ENCODE measurements at regions not wholly inside any gene's neighbourhood (a gene's known extent, or its start where the extent isn't known, plus 50 kb on each side); places are given as distances from the start of the nearest gene placed in this dataset.
"Not testable (repeated sequence)": the region's sequence is repeated elsewhere in the genome, so short reads cannot be mapped to it uniquely, and the experiment has no call there.

DNA sequence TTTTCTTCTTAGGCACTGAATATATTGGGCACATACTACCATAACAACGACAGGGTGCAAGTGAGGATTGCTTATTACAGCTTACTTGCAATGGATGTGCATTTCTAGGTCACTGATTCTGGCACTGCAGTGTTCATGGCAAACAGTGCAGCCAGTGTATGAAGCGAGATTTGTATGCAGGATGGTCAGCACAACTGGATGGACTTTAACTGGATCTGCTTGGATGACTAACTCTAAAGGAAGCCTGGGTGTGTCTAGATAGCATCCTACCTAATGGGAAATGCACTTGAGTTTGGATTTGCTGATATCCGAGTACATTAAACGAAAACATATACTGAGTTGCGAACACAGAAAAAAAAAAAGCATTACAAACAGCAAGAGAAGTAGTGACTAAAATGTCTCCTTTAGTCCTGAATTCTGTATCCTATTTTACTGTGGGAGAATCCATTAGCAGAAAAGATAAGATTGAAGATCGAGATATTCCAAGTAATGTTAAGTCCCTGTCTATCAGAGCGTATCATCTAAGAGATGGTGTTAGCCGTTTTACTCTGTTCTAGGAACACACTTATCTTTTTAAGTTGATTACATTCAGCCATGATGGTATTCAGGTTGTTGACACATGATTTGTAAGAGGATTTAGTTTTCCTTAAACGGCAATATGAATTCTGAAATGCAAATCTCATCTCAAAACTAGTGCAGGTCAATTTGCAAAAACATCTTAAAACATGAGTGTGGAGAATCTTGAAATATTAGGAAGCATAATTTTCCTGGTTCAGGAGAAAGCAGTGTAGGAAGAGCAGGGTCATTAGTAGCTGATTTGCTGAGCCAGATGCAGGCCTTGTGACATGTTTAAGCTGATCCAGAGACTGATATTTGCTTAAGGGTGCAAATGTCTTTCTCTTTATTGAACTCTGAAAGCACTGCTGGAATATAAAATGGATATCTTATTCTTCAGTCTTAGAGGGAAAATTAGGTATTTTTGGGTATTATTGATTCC, 142.6 kb upstream of the CPHXL start:
- DNase-seq = no peak
- no peaks in the 10 kb centered on the region for H3K9me3 ChIP-seq (ENCODE audit: control insufficient read depth, low read depth, low read length)
- no peaks in the 10 kb centered on the region for H3K36me3 ChIP-seq (ENCODE audit: control insufficient read depth, insufficient read depth, low read length)
- H3K4me3 ChIP-seq (ENCODE audit: low read length) = no peak overlapping the region
- no peak overlapping the region for H3K27ac ChIP-seq (ENCODE audit: low read length)
- no peaks in the 10 kb centered on the region for H3K4me1 ChIP-seq (ENCODE audit: control insufficient read depth, insufficient read depth, low read length)
- H3K27me3 ChIP-seq (ENCODE audit: control insufficient read depth, insufficient read depth, low read length) = no peaks in the 10 kb centered on the region
- 79% methylated on average over 4 of the region's 9 CpGs for WGBS (ENCODE audit: insufficient coverage, low lambda C conversion rate)

DNA sequence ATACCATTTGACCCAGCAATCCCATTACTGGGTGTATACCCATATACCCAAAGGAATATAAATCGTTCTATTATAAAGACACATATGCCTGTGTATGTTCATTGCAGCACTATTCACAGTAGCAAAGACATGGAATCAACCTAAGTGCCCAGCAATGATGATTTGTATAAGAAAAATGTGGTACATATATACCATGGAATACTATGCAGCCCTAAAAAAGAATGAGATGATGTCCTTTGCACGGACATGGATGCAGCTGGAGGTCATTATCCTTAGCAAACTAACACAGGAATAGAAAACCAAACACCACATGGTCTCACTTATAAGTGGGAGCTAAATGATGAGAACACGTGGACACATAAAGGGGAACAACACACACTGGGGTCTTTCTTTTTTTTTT, 155.0 kb upstream of the CPHXL start:
- H3K36me3 ChIP-seq (ENCODE audit: control insufficient read depth, insufficient read depth, low read length); DNase-seq; H3K4me3 ChIP-seq (ENCODE audit: low read length); H3K27me3 ChIP-seq (ENCODE audit: control insufficient read depth, insufficient read depth, low read length); H3K9me3 ChIP-seq (ENCODE audit: control insufficient read depth, low read depth, low read length); H3K27ac ChIP-seq (ENCODE audit: low read length); H3K4me1 ChIP-seq (ENCODE audit: control insufficient read depth, insufficient read depth, low read length): not testable (repeated sequence)
- 100% methylated on average over 1 of the region's 3 CpGs for WGBS (ENCODE audit: insufficient coverage, low lambda C conversion rate)

DNA sequence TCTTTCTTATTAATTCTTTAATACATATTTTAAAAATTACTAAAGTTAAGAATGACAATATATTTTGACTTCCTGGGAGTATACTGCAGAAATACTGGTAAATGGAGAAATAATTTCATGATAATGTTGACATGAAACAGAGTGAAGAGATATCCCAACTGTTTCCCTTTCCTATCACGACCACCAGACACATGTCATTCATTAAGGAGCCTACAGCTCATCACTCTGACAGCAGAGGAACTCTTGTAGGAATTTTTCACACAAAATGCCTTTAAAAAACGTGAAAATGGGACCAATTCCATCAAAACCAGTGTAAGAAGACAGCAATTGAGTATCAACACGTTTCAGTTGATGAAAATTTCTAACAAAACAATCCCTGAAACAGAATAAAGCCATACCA, 172.9 kb upstream of the CPHXL start:
- H3K27ac ChIP-seq (ENCODE audit: low read length) = no peak overlapping the region
- no peak for DNase-seq
- H3K27me3 ChIP-seq (ENCODE audit: control insufficient read depth, insufficient read depth, low read length) = no peaks in the 10 kb centered on the region
- 53% methylated on average over 2 of the region's 3 CpGs for WGBS (ENCODE audit: insufficient coverage, low lambda C conversion rate)
- H3K4me3 ChIP-seq (ENCODE audit: low read length) = no peak overlapping the region
- no peaks in the 10 kb centered on the region for H3K36me3 ChIP-seq (ENCODE audit: control insufficient read depth, insufficient read depth, low read length)
- H3K4me1 ChIP-seq (ENCODE audit: control insufficient read depth, insufficient read depth, low read length) = no peaks in the 10 kb centered on the region
- no peaks in the 10 kb centered on the region for H3K9me3 ChIP-seq (ENCODE audit: control insufficient read depth, low read depth, low read length)

DNA sequence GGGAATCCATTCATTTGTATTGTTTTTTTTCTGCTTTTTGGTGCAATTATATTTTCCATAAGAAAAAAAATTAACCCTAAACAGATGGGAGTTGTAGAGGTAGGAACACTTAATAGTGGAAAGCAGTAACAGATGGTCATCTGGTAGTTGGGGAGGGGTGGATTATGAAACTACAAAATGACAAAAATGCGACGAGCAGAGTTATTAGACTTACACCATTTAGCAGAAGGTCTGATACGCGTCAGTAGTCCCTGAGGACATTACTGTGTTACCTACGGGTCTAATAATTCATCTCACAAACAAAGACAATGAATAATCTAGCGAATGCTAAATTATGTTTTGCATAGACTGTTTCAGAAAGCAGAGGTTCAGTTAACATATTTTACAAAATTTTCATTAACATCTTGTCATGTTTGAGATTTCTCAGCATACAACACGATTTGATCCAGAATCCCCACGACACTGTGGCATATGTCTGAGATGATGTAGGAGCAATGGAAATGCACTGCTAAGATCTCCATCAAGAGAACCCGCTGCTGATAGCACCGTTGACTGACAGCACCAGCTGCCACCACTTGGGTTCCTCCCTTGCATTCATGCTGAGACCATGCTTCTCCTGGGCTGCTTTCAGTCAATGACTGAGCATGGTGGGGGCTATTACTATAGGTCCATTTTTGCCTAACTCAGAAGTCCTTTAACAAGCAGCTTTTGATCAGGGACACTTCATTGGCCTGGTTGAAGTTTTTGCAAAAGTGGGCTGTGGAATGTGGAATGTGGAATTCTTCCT, 182.2 kb upstream of the CPHXL start:
- Histone ChIP-seq H3K4me1 (ENCODE audit: control insufficient read depth, insufficient read depth, low read length) (no peaks in the 10 kb centered on the region), H3K36me3 (ENCODE audit: control insufficient read depth, insufficient read depth, low read length) (no peaks in the 10 kb centered on the region), H3K27ac (ENCODE audit: low read length) (no peak overlapping the region), H3K4me3 (ENCODE audit: low read length) (no peak overlapping the region), H3K27me3 (ENCODE audit: control insufficient read depth, insufficient read depth, low read length) (no peaks in the 10 kb centered on the region), H3K9me3 (ENCODE audit: control insufficient read depth, low read depth, low read length) (no peaks in the 10 kb centered on the region)
- no peak for DNase-seq
- WGBS (ENCODE audit: insufficient coverage, low lambda C conversion rate) = 95% methylated on average over 4 of the region's 10 CpGs

DNA sequence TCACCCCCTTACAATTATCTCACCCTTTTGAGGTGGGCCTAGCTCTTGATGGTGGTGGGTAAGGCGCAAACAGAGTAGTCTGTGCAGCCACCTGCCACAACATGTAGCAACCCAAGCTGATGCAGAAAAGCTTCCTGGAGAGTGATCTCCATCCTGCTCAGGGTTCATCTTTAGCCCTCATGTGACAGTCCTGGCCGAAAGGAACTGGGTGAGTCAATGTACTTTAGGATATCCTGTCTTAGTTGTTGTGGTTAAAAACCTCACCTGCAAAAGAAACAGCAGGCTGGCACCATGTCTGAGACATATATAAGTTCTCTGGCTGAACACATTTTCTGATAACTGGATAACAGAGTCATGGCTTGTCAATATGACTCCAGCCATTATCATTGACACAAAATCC, 183.5 kb upstream of the CPHXL start:
- DNase-seq = no peak
- Histone ChIP-seq H3K27me3 (ENCODE audit: control insufficient read depth, insufficient read depth, low read length) (no peaks in the 10 kb centered on the region), H3K4me3 (ENCODE audit: low read length) (no peak overlapping the region), H3K36me3 (ENCODE audit: control insufficient read depth, insufficient read depth, low read length) (no peaks in the 10 kb centered on the region), H3K4me1 (ENCODE audit: control insufficient read depth, insufficient read depth, low read length) (no peaks in the 10 kb centered on the region), H3K9me3 (ENCODE audit: control insufficient read depth, low read depth, low read length) (no peaks in the 10 kb centered on the region), H3K27ac (ENCODE audit: low read length) (no peak overlapping the region)
- no CpG with 5 or more reads among the region's 2 CpGs for WGBS (ENCODE audit: insufficient coverage, low lambda C conversion rate)

DNA sequence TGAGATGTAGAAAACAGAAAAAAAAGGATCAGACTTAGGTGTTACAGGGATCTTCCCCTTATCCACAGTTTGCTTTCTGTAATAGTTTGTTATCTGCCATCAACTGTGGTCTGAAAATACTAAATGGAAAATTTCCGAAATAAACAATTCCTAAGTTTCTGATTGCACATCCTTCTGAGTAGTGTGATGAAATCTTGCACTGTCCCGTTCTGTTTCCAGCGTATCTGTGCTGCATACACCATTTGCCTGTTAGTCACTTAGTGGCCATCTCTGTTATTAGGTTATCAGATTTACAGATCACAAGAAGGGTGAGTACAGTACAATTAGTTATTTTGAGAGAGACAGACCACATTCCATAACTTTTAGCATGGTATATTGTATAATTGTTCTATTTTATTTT, 185.6 kb upstream of the CPHXL start:
- 100% methylated on average over 1 of the region's 3 CpGs for WGBS (ENCODE audit: insufficient coverage, low lambda C conversion rate)
- DNase-seq = no peak
- H3K36me3 ChIP-seq (ENCODE audit: control insufficient read depth, insufficient read depth, low read length) = no peaks in the 10 kb centered on the region
- no peaks in the 10 kb centered on the region for H3K27me3 ChIP-seq (ENCODE audit: control insufficient read depth, insufficient read depth, low read length)
- H3K9me3 ChIP-seq (ENCODE audit: control insufficient read depth, low read depth, low read length) = no peaks in the 10 kb centered on the region
- H3K4me3 ChIP-seq (ENCODE audit: low read length) = no peak overlapping the region
- no peaks in the 10 kb centered on the region for H3K4me1 ChIP-seq (ENCODE audit: control insufficient read depth, insufficient read depth, low read length)
- no peak overlapping the region for H3K27ac ChIP-seq (ENCODE audit: low read length)

DNA sequence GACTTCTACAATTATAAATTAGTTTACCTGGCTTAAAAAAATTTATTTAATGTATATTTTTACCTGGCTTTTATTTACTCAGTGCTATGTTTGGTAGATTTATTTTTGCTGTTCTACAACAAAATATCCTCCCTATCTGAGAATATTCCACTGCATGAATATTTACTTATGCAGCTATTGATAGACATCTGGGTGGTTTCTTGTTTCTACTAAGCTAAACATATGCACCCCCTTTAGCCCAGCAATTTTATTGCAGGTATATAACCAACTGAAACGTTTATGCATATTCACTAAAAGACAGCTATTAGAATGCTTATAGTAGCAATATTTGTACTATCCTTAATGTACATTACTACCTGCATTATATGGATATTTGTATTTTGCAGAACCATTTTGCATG, 187.7 kb upstream of the CPHXL start:
- Histone ChIP-seq H3K27me3 (ENCODE audit: control insufficient read depth, insufficient read depth, low read length) (no peaks in the 10 kb centered on the region), H3K4me3 (ENCODE audit: low read length) (no peak overlapping the region), H3K4me1 (ENCODE audit: control insufficient read depth, insufficient read depth, low read length) (no peaks in the 10 kb centered on the region), H3K36me3 (ENCODE audit: control insufficient read depth, insufficient read depth, low read length) (no peaks in the 10 kb centered on the region), H3K9me3 (ENCODE audit: control insufficient read depth, low read depth, low read length) (no peaks in the 10 kb centered on the region), H3K27ac (ENCODE audit: low read length) (no peak overlapping the region)
- DNase-seq = no peak
- no CpG with 5 or more reads among the region's 1 CpG for WGBS (ENCODE audit: insufficient coverage, low lambda C conversion rate)

DNA sequence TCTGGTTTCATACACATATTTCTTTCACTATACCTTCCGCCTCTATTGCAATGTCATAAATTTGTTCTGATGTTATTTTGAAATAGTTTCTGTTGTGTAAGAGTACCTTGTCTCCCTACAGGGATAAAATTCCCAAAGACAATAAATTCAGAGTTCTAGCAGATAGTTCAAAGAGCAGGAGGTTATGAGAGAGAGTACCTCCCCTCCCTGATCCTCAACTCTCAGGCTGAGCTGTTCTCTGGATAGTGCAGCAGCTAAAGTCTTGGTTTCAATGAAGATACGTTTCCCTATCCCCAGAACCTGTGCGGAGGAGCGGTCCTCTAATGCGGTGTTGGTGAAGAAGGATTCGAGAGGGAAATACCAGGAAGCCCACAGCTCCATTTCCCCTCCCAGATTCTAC, 190.2 kb upstream of the CPHXL start:
- H3K4me3 ChIP-seq (ENCODE audit: low read length) = no peak overlapping the region
- WGBS (ENCODE audit: insufficient coverage, low lambda C conversion rate) = 33% methylated on average over 1 of the region's 6 CpGs
- no peaks in the 10 kb centered on the region for H3K9me3 ChIP-seq (ENCODE audit: control insufficient read depth, low read depth, low read length)
- no peak overlapping the region for H3K27ac ChIP-seq (ENCODE audit: low read length)
- DNase-seq = peak in 1 of 2 donors; percentile 45
- H3K27me3 ChIP-seq (ENCODE audit: control insufficient read depth, insufficient read depth, low read length) = no peaks in the 10 kb centered on the region
- H3K4me1 ChIP-seq (ENCODE audit: control insufficient read depth, insufficient read depth, low read length) = no peaks in the 10 kb centered on the region
- no peaks in the 10 kb centered on the region for H3K36me3 ChIP-seq (ENCODE audit: control insufficient read depth, insufficient read depth, low read length)

DNA sequence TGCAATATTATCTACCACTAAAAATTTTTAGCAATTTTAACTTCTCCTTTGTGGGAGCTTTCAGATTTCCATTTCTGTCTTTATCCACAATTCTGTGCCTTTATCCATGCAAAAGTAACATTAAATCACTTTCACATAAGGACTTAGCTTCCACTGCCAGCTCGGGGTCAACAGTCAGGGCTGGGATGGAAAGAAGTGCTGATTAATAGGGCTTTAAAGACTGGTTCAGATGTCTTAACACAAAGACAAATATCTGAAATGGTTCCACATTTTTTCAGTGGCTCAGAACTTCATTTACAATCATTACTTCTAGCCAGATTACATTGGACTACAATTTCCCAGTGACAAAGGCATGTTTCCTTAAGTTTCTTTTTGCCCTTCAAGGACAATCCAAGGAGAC, 191.8 kb upstream of the CPHXL start:
- Histone ChIP-seq H3K36me3 (ENCODE audit: control insufficient read depth, insufficient read depth, low read length) (no peaks in the 10 kb centered on the region), H3K4me1 (ENCODE audit: control insufficient read depth, insufficient read depth, low read length) (no peaks in the 10 kb centered on the region), H3K9me3 (ENCODE audit: control insufficient read depth, low read depth, low read length) (no peaks in the 10 kb centered on the region), H3K4me3 (ENCODE audit: low read length) (no peak overlapping the region), H3K27ac (ENCODE audit: low read length) (no peak overlapping the region), H3K27me3 (ENCODE audit: control insufficient read depth, insufficient read depth, low read length) (no peaks in the 10 kb centered on the region)
- WGBS (ENCODE audit: insufficient coverage, low lambda C conversion rate) = no CpG with 5 or more reads among the region's 1 CpG
- no peak for DNase-seq

DNA sequence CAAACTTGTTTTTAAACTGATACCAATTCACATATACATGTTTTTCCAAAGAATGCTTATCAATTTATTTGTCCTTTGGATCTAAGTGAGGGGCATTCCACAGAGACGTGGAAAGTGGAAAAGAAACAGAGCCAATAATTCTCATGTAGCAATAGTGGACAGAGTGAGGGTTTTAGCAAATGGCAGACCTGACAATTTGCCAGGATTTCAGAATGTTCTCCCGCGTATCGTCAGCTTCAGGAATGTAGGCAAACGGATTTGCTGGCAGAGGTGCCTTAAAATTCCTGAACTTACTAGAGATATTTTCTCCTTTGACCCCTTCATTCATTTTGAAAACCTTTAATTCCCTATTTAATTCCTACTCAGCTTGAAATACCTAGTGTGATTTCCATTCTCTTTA, 193.4 kb upstream of the CPHXL start:
- H3K4me3 ChIP-seq (ENCODE audit: low read length) = no peak overlapping the region
- no CpG with 5 or more reads among the region's 5 CpGs for WGBS (ENCODE audit: insufficient coverage, low lambda C conversion rate)
- H3K36me3 ChIP-seq (ENCODE audit: control insufficient read depth, insufficient read depth, low read length) = no peaks in the 10 kb centered on the region
- no peaks in the 10 kb centered on the region for H3K9me3 ChIP-seq (ENCODE audit: control insufficient read depth, low read depth, low read length)
- H3K4me1 ChIP-seq (ENCODE audit: control insufficient read depth, insufficient read depth, low read length) = no peaks in the 10 kb centered on the region
- H3K27ac ChIP-seq (ENCODE audit: low read length) = no peak overlapping the region
- DNase-seq = no peak
- H3K27me3 ChIP-seq (ENCODE audit: control insufficient read depth, insufficient read depth, low read length) = no peaks in the 10 kb centered on the region
